ENCODE measurements at regions not wholly inside any gene's neighbourhood (a gene's known extent, or its start where the extent isn't known, plus 50 kb on each side); places are given as distances from the start of the nearest gene placed in this dataset.

DNA sequence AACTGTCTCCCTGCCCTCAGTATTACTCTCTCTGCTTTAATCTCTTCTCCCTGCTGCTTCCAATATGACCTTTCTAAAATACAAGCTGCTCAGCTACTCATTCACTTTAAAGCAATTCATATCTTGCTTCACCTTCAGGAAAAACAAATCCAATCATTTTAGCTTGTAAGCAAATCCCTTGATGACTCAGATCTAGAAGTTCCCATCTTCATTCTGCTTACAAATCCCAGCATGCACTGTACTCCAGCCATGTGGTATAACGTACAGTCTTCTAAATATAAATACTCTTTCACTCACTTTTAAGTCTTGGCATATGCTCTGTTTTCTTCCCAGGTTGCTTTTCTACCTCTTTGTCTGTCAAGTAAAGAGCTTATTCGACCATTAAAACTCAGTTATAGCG lies 1009.1 kb upstream of the SEMA6D start:
- Histone ChIP-seq H3K9ac (ENCODE audit: extremely low read depth, low read length, poor library complexity, severe bottlenecking) (no peak overlapping the region), H3K4me1 (ENCODE audit: control insufficient read depth, insufficient read depth, low read length) (no peaks in the 10 kb centered on the region), H3K4me3 (ENCODE audit: low read length) (no peak overlapping the region), H3K27ac (ENCODE audit: low read depth, low read length) (no peak overlapping the region), H3K36me3 (ENCODE audit: control insufficient read depth, insufficient read depth, low read length) (no peaks in the 10 kb centered on the region), H3K9me3 (ENCODE audit: control insufficient read depth, low read length) (peaks cover 12% of the 10 kb centered on the region), H3K27me3 (ENCODE audit: control insufficient read depth, insufficient read depth, low read length, poor library complexity, severe bottlenecking) (no peaks in the 10 kb centered on the region)
- Mint-ChIP-seq H3K27me3 (ENCODE audit: insufficient read depth) (no peaks in the 10 kb centered on the region), H3K9me3 (peaks cover 7% of the 10 kb centered on the region), H3K27ac (no peak overlapping the region), H3K4me3 (no peak overlapping the region), H3K36me3 (ENCODE audit: low read depth) (no peaks in the 10 kb centered on the region), H3K4me1 (no peaks in the 10 kb centered on the region)
- no peak for DNase-seq
- WGBS, 2 experiments (ENCODE audit: insufficient coverage in 1 of 2, insufficient read length in 1 of 2): 89 to 93% methylated on average over 2 to 3 of the region's 3 CpGs
- TF ChIP-seq, protein P1, sequence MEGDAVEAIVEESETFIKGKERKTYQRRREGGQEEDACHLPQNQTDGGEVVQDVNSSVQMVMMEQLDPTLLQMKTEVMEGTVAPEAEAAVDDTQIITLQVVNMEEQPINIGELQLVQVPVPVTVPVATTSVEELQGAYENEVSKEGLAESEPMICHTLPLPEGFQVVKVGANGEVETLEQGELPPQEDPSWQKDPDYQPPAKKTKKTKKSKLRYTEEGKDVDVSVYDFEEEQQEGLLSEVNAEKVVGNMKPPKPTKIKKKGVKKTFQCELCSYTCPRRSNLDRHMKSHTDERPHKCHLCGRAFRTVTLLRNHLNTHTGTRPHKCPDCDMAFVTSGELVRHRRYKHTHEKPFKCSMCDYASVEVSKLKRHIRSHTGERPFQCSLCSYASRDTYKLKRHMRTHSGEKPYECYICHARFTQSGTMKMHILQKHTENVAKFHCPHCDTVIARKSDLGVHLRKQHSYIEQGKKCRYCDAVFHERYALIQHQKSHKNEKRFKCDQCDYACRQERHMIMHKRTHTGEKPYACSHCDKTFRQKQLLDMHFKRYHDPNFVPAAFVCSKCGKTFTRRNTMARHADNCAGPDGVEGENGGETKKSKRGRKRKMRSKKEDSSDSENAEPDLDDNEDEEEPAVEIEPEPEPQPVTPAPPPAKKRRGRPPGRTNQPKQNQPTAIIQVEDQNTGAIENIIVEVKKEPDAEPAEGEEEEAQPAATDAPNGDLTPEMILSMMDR (conservative IDR thresholded peaks at IDR 0.05): no peak

DNA sequence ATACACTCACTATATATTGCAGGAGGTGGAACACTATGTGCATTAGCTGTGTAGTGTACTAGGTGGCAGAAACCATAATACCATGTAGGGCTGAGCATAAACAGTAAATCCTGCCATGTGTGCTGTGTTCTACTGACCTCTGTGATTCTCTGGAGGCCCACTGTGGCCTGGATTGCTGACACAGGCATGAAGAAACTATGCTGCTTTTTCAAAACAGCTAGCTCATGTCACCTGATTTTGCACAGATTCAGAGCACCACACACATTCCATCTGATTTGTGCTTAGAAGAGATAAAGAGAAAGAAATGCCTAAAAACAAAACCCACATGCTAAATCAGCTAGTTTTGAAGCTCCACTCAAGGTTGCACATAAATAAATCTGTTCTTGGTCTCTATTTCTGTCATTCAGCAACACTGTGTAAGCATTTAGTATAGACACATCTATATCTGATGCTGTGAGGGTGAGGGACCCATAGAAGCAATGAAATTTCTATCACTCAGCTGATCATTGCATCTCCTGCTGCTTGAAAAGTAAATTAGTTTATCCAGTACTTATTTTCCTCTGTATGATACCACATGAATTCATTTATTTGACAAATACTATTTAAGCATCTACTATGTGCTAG lies 1007.7 kb upstream of the SEMA6D start:
- Mint-ChIP-seq H3K9me3 (peaks cover 7% of the 10 kb centered on the region), H3K4me3 (no peak overlapping the region), H3K27me3 (ENCODE audit: insufficient read depth) (no peaks in the 10 kb centered on the region), H3K36me3 (ENCODE audit: low read depth) (no peaks in the 10 kb centered on the region), H3K4me1 (no peaks in the 10 kb centered on the region), H3K27ac (no peak overlapping the region)
- H3K27ac ChIP-seq (ENCODE audit: low read depth, low read length): no peak overlapping the region
- H3K36me3 ChIP-seq (ENCODE audit: control insufficient read depth, insufficient read depth, low read length): no peaks in the 10 kb centered on the region
- no peak for DNase-seq
- H3K9ac ChIP-seq (ENCODE audit: extremely low read depth, low read length, poor library complexity, severe bottlenecking): no peak overlapping the region
- no peaks in the 10 kb centered on the region for H3K27me3 ChIP-seq (ENCODE audit: control insufficient read depth, insufficient read depth, low read length, poor library complexity, severe bottlenecking)
- peaks cover 12% of the 10 kb centered on the region for H3K9me3 ChIP-seq (ENCODE audit: control insufficient read depth, low read length)
- TF ChIP-seq, protein P1 (conservative IDR thresholded peaks at IDR 0.05): no peak
- no peak overlapping the region for H3K4me3 ChIP-seq (ENCODE audit: low read length)
- H3K4me1 ChIP-seq (ENCODE audit: control insufficient read depth, insufficient read depth, low read length): no peaks in the 10 kb centered on the region

DNA sequence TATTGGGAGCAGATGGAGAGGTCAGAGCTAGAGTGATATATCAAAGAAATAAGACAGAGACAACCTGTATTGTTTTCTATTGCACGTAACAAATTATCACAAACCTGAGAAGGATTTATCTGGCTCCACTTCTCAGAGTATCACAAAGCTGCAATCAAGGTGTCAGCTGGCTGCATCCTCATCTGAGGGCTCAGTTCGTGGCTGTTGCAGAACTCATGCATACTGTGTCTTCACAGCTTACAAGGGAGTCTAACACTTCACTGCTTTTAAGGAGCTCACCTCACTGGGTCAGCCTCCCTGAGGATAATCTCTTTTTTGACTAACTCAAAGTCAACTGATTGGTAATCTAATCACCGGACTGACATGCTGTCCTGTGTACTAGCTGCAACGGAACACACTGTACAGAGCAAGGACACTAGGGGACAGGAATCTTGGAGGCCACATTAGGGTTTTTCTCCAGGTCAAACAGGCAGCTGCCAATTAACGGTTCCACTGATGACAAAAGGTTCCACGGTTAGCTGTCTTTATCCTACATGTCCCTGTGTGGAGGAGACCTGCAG lies 1006.8 kb upstream of the SEMA6D start:
- Histone ChIP-seq H3K36me3 (ENCODE audit: control insufficient read depth, insufficient read depth, low read length) (no peaks in the 10 kb centered on the region), H3K27ac (ENCODE audit: low read depth, low read length) (no peak overlapping the region), H3K4me3 (ENCODE audit: low read length) (no peak overlapping the region), H3K4me1 (ENCODE audit: control insufficient read depth, insufficient read depth, low read length) (no peaks in the 10 kb centered on the region), H3K9ac (ENCODE audit: extremely low read depth, low read length, poor library complexity, severe bottlenecking) (no peak overlapping the region), H3K27me3 (ENCODE audit: control insufficient read depth, insufficient read depth, low read length, poor library complexity, severe bottlenecking) (no peaks in the 10 kb centered on the region), H3K9me3 (ENCODE audit: control insufficient read depth, low read length) (peaks cover 12% of the 10 kb centered on the region)
- Mint-ChIP-seq H3K9me3 (peaks cover 7% of the 10 kb centered on the region), H3K36me3 (ENCODE audit: low read depth) (no peaks in the 10 kb centered on the region), H3K27ac (no peak overlapping the region), H3K4me1 (peaks cover 4% of the 10 kb centered on the region), H3K27me3 (ENCODE audit: insufficient read depth) (no peaks in the 10 kb centered on the region), H3K4me3 (no peak overlapping the region)
- 89 to 90% methylated on average over 6 of the region's 6 CpGs for WGBS, 2 experiments (ENCODE audit: insufficient coverage in 1 of 2, insufficient read length in 1 of 2)
- DNase-seq: no peak
- TF ChIP-seq, protein P1 (conservative IDR thresholded peaks at IDR 0.05): no peak
